CD4-positive, alpha-beta T cell treated with Interleukin-17A for 1 hour (primary cell): ENCODE measurements at regions not wholly inside any gene's neighbourhood (a gene's known extent, or its start where the extent isn't known, plus 50 kb on each side); places are given as distances from the start of the nearest gene placed in this dataset.

ENCODE experiments used
- DNase-seq: peaks from one replicate; pipeline ENCODE4 v3.0.0-alpha.2; 2020

GRCh38 chr17:77637818-77638575 is 320.5 kb upstream of the TNRC6C start:
- no peak for DNase-seq

DNA sequence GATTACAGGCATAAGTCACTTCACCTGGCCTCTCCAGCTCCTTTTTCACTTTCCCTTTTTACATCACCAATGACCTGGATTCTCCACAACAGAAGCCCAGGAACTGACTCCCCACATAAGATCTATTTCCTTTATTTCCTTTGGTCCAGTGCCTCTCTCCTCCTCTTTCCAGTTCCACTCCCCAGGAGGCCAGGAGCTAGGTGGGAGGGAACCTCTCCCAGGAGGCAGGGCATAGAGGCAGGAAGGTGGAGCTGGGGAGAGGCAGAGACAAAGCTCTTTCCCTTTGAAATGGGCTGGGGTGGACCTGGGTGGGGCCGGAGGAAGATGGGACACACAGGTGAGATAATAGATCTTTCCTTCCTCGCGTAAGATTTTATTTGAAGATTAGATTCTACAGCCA is 318.3 kb upstream of the TNRC6C start:
- no peak for DNase-seq

DNA sequence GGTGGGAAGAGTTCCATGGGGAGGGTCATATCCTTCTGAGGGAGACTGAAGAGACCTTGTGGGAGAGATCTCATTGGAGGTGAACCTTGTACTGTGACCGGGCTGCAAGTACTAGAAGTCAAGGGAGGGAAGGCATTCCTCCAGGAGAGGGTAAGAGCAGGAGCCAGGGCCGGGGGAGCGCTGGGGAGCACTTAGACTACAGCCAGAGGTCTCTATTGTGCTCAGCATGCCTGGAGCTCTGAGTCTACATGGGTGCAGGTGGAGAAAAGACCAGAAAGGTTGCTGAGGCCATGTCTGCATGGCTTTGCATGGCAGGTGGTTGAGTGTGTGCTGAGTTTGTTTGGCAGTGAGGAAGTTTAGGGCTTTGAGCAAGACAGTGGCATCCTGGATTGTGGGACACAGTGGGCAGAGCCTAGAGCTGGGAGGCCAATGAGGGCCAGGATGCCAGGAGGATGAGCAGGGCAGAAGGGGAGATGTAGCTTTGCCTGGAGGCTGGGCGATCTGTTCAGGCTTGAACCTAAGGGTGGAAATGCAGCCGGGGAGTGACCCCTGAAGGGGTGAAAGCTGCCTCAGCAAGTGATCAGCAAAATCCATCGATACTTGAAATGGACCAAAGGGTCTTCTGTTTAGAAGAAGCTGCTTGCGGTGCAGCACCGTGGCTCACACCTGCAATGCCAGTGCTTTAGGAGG is 317.4 kb upstream of the TNRC6C start:
- no peak for DNase-seq

GRCh38 chr17:77641718-77642117 is 316.8 kb upstream of the TNRC6C start:
- no peak for DNase-seq

GRCh38 chr17:77644181-77645071 is 314.1 kb upstream of the TNRC6C start:
- no peak for DNase-seq

DNA sequence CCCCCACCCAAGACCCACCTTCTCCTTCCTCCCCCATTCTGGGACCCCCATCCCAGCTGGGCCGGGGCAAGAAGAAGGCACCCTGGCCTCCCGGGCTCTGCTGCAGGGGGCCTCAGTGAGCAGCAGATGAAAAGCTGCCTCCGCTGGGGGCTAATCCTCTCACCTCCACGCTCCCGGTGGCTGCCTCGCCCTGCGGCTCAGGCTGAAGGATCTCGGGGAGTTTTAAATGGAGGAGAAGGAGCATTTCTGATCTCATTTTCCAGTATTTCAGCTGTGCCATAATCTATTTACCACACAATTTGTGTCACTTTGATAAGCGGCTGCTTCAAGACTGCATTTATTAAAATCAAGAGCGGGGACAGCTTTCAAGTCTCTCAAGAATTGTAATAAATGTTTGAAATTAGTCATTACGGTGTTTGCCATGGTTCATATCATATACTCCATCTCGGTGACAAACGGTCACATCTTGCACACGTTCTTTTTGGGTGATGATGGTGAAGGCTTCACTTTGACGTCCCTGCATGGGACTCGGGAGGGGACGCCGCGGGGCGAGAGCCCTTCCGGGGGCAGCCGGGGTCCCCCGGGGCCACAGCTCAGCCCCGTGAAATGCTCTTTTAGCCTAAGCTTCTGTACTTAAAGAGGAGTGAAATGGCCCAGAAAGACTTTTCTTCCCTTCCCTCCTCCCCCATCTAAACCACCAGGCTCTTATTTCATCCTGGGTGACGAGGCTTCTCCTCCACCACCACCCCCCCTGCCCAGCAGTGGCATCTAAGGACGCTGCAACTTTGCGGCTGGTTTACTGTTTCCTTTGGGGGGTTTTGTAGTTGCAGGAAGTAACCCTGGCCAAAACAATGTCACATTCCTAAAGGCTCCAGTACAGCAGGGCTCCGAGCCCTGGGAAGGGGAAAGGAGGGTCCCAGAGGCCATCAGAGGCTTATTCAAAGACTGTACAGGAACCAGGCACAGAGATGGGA is 313.1 kb upstream of the TNRC6C start:
- DNase-seq: peak; percentile 57

DNA sequence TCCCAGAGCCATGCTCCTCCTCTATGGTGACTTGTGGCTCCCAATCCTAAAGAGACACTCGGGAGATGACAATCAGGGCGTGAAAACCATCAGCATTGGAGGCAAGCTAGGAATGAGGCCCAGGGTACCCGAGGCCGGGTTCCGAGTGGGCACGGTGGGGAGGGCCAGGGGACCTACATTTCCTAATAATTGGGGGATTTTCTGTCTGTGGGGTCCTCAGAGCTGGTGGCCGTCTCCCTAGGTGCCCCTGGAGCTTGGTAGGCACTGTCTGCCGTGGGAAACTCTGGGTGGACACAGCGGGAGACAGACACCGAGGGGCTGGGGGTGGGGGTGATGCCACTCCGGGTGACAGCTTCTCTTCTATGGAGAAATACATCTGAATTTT is 312.5 kb upstream of the TNRC6C start:
- no peak for DNase-seq

DNA sequence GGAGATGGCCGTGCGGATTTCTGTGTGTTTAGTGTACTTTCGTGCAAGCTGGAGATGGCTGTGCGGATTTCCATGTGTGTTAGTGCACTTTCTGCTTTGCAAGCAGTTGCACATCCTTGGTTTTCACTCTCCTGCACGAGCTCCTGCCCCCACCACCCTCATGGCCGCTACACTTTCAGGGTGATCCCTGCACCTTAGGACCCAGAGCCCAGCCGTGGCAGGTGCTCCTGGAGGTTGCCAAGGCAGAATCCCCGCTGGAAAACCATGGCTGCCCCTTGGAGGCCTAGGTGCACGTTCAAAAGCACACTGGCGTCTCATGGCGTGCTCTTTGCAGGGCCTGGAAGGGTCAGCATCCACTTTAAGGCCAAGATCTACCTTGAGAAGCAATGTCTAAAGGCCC is 311.0 kb upstream of the TNRC6C start:
- DNase-seq: no peak

GRCh38 chr17:77649717-77650211 is 308.7 kb upstream of the TNRC6C start:
- no peak for DNase-seq

DNA sequence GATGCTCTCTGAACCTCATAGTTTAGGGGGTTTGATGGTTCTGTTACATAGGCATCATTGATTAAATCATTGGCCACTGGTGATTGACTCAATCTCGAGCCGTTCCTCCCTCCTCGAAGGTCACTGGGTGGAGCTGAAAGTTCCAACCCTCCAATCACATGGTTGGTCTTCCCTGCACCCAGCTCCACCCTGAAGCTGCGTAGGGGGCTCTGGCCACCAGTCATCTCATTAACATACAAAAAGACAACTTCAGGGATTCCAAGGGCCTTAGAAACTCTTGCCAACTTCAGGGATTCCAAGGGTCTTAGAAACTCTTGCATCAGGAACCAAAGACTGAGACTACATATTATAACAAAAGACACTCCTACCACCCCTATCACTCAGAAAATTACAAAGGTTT is 306.5 kb upstream of the TNRC6C start:
- DNase-seq: no peak

- DNase-seq: no peak
These were observed 304.2 kb upstream of the TNRC6C start for GRCh38 chr17:77654296-77654695.

GRCh38 chr17:77654850-77655249 is 303.7 kb upstream of the TNRC6C start:
- DNase-seq: no peak

GRCh38 chr17:77656054-77656453 is 302.4 kb upstream of the TNRC6C start:
- no peak for DNase-seq

DNA sequence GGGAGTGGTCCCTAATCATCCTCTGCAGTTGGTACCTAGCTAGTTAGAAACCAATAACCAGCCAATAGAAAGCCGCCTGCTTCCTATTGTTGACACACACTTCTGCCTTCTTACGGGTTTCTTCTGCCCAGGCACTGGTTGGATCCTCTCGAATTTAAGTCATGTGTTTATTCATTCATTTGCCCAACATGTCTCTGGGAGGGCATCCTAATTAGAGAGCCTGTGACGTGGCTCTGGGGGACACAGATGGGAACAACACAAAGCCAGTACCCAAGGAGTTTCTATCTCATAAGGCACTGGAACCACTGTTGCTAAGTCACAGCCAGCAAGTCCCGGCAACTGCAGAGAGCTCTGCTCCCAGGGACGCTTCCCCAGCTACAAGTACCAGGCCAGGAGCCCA is 300.7 kb upstream of the TNRC6C start:
- DNase-seq: no peak

DNA sequence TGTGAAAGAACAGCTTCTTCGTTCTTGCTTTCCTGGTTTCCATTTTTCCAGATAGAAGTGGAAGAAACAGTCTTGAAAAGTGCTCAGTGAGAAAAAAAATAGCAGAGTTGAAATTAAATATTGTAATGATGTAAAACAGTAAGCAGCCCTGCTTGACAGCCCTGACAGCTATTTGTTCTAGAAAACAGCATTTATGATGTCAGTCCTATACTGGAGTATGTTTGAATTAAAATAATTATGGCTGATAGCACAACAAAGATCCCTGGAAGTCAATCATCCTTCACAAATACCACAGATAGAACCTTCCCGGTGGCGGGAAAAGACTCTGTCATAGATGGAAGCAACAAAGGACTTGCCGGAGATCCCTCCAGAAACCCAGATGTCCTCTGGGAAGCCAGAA is 298.0 kb upstream of the TNRC6C start:
- no peak for DNase-seq

GRCh38 chr17:77662833-77663232 is 295.7 kb upstream of the TNRC6C start:
- DNase-seq: no peak

DNA sequence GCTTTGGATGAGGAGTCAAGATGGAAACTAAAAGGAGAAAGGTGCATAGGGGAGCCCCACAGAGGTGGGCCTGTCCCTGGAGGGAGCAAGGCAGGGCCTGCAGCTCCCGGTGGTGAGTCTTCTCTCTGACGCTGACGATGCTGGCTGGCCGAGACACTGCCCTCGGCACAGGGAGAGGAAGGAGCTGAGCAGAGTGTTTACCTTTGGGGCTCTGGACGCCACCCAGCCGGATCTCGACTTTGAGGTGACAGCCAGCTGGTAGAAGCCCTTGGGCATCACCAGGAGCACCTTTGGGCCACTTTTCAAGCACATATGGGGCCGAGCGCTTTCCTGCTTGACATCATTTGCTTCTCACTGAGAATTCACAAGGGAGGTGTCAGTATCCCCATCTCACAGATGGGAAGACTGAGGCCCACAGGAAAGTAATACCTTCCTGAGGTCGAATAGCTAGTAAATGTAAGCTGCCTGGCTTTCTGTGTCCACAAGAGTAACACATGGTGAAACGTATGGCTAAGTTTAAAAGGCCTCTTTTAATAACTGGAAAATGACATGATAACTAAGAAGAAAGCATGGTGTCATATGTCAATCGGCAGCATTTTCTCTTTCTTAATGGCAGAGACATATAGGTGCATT is 294.3 kb upstream of the TNRC6C start:
- DNase-seq: no peak

- no peak for DNase-seq
These were observed 292.7 kb upstream of the TNRC6C start for GRCh38 chr17:77665833-77666232.

GRCh38 chr17:77666462-77666861 is 292.0 kb upstream of the TNRC6C start:
- DNase-seq: no peak

DNA sequence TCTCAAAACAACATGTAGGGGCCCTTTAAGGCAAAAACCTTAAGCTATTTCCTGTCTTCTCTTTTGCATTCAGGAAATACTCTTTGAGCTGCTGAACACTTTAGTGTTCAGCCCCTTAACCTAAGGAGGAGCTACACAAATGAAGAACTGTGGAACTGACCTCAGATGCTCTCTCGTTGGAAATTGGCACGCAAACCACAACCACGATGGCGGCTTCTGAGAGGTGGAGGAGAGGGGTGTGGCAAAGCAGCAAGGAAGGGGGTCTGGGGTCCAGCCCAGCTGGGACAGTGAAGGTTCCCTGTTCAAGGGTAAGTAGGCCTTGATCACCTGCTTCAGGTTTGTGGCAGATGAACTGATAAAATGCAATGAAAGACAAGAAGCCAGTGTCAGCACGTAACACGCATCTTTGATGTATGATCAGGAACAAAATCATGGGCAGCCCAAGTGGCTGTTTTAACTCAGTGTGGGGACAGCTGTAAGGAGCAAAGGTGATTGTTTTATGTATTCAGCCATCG is 291.6 kb upstream of the TNRC6C start:
- DNase-seq: peak; percentile 77

DNA sequence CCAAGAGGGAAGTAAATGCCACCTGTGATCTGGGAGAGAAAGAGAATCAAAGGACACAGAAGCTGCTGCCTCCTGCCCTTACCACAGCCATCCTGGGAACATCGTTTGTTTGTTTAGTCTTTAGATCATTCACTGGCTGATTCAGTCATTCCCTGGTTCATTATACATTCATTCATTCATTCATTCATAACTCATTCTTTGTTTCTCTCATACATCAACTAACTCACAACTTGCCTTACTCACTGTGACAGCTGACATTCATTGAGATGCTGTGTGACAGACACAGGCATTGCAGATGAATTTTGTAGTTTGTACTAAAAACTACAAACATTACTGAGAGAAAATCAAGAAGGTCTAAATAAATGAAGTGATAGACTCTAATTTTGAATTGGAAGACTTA is 291.0 kb upstream of the TNRC6C start:
- DNase-seq: no peak

GRCh38 chr17:77668518-77668917 is 290.0 kb upstream of the TNRC6C start:
- DNase-seq: no peak
